ENCODE measurements at regions not wholly inside any gene's neighbourhood (a gene's known extent, or its start where the extent isn't known, plus 50 kb on each side); places are given as distances from the start of the nearest gene placed in this dataset.

DNA sequence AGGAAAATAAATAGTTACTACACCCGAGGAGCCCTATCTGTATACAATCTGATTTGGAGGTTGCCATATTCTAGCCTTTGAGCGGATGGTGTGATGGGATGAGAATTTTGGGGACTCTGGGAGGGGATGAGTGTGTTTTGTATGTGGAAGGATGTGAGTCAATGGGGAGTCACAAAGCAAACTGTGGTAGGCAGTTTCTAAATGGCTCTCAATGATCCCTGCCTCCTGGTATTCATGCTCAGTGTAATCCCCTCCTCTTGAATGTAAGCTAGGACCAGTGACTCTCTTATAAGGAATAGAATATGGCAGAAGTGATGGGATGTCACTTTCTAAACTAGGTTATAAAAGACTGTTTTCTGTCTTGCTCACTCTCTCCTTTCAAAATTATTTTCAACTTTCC, 205.7 kb upstream of the RIOK2 start:
- no peak overlapping the region for H3K9ac ChIP-seq
- H3K4me2 ChIP-seq, result no peak overlapping the region
- H2AFZ ChIP-seq (ENCODE audit: low read depth), result no peak overlapping the region
- H3K4me3 ChIP-seq (IDR thresholded peaks at IDR 0.05; ENCODE audit: insufficient read depth, low read depth, low read length), result no peak overlapping the region
- H3K27me3 ChIP-seq (ENCODE audit: insufficient read depth, low read depth), result no peaks in the 10 kb centered on the region
- no peaks in the 10 kb centered on the region for H4K20me1 ChIP-seq (ENCODE audit: insufficient read depth)
- no peak overlapping the region for H3K27ac ChIP-seq
- no peaks in the 10 kb centered on the region for H3K79me2 ChIP-seq (ENCODE audit: insufficient read depth, low read depth)
- no peaks in the 10 kb centered on the region for H3K36me3 ChIP-seq (ENCODE audit: insufficient read depth)
- TF ChIP-seq, protein P1, sequence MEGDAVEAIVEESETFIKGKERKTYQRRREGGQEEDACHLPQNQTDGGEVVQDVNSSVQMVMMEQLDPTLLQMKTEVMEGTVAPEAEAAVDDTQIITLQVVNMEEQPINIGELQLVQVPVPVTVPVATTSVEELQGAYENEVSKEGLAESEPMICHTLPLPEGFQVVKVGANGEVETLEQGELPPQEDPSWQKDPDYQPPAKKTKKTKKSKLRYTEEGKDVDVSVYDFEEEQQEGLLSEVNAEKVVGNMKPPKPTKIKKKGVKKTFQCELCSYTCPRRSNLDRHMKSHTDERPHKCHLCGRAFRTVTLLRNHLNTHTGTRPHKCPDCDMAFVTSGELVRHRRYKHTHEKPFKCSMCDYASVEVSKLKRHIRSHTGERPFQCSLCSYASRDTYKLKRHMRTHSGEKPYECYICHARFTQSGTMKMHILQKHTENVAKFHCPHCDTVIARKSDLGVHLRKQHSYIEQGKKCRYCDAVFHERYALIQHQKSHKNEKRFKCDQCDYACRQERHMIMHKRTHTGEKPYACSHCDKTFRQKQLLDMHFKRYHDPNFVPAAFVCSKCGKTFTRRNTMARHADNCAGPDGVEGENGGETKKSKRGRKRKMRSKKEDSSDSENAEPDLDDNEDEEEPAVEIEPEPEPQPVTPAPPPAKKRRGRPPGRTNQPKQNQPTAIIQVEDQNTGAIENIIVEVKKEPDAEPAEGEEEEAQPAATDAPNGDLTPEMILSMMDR (conservative IDR thresholded peaks at IDR 0.05; ENCODE audit: low read depth, low read length), result no peak
- no peaks in the 10 kb centered on the region for H3K4me1 ChIP-seq (ENCODE audit: low read depth, poor library complexity, severe bottlenecking)

DNA sequence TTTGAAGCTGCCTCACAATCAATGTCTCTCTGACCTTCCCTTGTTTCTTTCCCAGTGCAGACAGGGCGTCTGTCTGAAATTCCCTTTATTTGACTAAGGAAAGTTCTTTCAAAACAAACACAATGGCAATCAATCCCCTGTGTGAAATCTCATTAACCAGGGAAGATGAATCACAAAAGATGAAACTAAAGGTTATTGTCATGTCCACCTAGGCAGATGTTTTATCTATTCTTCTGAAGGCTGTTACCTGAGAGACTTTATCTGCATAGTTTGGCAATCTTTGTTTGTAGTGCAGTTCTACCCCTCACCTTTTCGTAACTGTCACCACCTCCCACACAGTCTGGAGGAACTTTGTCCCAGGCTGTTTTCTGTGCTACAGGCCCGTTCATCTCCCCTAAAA, 217.5 kb upstream of the RIOK2 start:
- H2AFZ ChIP-seq (ENCODE audit: low read depth), result no peak overlapping the region
- H3K27me3 ChIP-seq (ENCODE audit: insufficient read depth, low read depth), result no peaks in the 10 kb centered on the region
- H4K20me1 ChIP-seq (ENCODE audit: insufficient read depth), result no peaks in the 10 kb centered on the region
- no peak overlapping the region for H3K4me2 ChIP-seq
- no peak overlapping the region for H3K4me3 ChIP-seq (IDR thresholded peaks at IDR 0.05; ENCODE audit: insufficient read depth, low read depth, low read length)
- H3K36me3 ChIP-seq (ENCODE audit: insufficient read depth), result no peaks in the 10 kb centered on the region
- H3K4me1 ChIP-seq (ENCODE audit: low read depth, poor library complexity, severe bottlenecking), result no peaks in the 10 kb centered on the region
- no peaks in the 10 kb centered on the region for H3K79me2 ChIP-seq (ENCODE audit: insufficient read depth, low read depth)
- no peak overlapping the region for H3K27ac ChIP-seq
- TF ChIP-seq, protein P1 (conservative IDR thresholded peaks at IDR 0.05; ENCODE audit: low read depth, low read length), result no peak
- no peak overlapping the region for H3K9ac ChIP-seq

DNA sequence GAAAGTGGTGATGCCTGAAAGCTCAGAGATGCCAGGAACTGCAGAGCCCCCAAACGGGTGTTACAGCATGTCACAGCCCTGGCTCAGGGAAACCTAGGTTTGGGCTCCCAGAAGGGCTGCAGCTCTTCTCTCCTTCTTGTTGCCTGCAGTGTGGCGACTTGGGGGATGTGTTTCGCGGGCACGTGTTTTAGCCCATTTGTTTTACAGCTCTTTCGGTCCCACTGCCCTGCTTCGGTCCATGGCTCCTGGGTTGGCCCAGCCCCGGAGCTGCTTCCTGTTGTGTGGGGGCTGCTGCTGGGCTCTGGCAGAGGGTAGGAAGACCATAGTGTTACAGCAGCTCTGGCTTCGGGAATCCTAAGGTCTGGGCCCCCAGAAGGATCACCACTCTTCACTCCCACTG, 222.9 kb upstream of the RIOK2 start:
- Histone ChIP-seq H3K9ac (no peak overlapping the region), H3K27me3 (ENCODE audit: insufficient read depth, low read depth) (no peaks in the 10 kb centered on the region), H3K79me2 (ENCODE audit: insufficient read depth, low read depth) (no peaks in the 10 kb centered on the region), H3K36me3 (ENCODE audit: insufficient read depth) (no peaks in the 10 kb centered on the region), H3K27ac (no peak overlapping the region), H3K4me2 (no peak overlapping the region), H3K4me1 (ENCODE audit: low read depth, poor library complexity, severe bottlenecking) (no peaks in the 10 kb centered on the region), H4K20me1 (ENCODE audit: insufficient read depth) (no peaks in the 10 kb centered on the region), H3K4me3 (IDR thresholded peaks at IDR 0.05; ENCODE audit: insufficient read depth, low read depth, low read length) (no peak overlapping the region), H2AFZ (ENCODE audit: low read depth) (no peak overlapping the region)
- TF ChIP-seq, protein P1 (conservative IDR thresholded peaks at IDR 0.05; ENCODE audit: low read depth, low read length), result no peak

DNA sequence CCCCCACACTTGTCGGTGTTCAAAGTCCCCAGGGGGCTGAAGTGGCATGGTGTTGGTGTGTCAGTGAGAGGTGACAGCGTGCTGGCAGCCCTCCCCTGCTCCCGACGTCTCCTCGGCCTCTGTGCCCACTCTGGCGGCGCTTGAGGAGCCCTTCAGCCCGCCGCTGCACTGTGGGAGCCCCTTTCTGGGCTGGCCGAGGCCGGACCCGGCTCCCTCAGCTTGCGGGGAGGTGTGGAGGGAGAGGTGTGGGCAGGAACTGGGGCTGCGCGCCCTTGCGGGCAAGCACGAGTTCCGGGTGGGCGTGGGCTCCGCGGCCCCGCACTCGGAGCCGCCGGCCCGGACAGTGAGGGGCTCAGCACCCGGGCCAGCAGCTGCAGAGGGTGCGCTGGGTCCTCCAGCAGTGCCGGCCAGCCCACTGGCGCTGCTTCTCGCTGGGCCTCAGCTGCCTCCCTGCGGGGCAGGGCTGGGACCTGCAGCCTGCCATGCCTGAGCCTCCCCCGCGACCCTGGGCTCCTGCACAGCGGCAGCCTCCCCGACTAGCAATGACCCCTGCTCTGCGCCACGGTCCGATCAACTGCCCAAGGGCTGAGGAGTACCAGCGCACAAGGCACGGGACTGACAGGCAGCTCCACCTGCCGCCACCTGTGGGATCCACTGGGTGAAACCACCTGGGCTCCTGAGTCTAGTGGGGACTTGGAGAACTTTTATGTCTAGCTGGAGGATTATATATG, 224.1 kb upstream of the RIOK2 start:
- TF ChIP-seq, protein P1 (conservative IDR thresholded peaks at IDR 0.05; ENCODE audit: low read depth, low read length), result no peak
- H3K79me2 ChIP-seq (ENCODE audit: insufficient read depth, low read depth), result no peaks in the 10 kb centered on the region

More for the DNA sequence above, 224.1 kb upstream of the RIOK2 start:
- no peak overlapping the region for H3K4me3 ChIP-seq (IDR thresholded peaks at IDR 0.05; ENCODE audit: insufficient read depth, low read depth, low read length)
- no peak overlapping the region for H3K9ac ChIP-seq
- H3K4me1 ChIP-seq (ENCODE audit: low read depth, poor library complexity, severe bottlenecking), result no peaks in the 10 kb centered on the region
- no peak overlapping the region for H3K4me2 ChIP-seq
- no peak overlapping the region for H2AFZ ChIP-seq (ENCODE audit: low read depth)
- no peaks in the 10 kb centered on the region for H3K36me3 ChIP-seq (ENCODE audit: insufficient read depth)
- H3K27ac ChIP-seq, result no peak overlapping the region
- H4K20me1 ChIP-seq (ENCODE audit: insufficient read depth), result no peaks in the 10 kb centered on the region
- no peaks in the 10 kb centered on the region for H3K27me3 ChIP-seq (ENCODE audit: insufficient read depth, low read depth)

Data from KMS-11 (cell line).